ENCODE measurements at regions not wholly inside any gene's neighbourhood (a gene's known extent, or its start where the extent isn't known, plus 50 kb on each side); places are given as distances from the start of the nearest gene placed in this dataset.
"Not testable (repeated sequence)": the region's sequence is repeated elsewhere in the genome, so short reads cannot be mapped to it uniquely, and the experiment has no call there.

DNA sequence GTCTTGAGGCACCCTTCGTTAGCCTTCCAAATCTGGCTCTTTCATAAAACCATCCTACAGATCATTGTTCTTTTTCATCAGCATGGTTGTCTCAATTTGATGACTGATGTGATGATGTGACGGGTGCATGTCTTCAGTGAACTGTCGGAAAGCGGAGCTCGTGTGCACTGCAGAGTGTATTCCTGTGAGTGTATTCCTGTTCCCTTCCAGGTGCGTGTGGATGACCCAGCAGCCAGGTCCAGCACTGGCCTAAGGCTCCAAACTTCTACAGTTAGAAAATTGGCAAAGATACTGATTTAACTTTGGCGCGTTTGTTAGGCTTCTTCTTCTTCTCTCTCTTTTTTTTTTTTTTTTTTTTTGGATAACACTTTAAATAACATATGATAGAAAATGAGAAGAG, 314.8 kb upstream of the SPATA31A3 start:
- DNase-seq (ENCODE audit: low read depth in 2 of 2) = not testable (repeated sequence)

DNA sequence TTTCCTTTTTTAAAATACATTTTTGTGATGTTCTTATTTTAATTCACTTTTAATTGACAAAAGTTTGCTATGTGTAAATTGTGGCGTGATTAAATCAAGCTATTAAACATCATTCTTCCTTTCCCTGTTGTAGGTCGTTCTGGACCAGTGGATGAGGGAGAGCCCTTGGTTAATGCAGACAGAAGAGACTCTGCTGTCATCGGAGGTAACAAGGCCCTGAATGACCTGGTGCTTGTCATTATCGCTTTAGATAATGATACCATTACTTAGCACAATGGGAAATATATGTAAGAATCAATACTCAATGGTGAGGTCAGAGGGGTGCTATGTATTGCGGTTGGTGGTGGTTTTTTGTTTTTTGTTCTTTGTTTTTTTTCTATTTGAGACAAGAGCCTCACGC, 296.4 kb upstream of the SPATA31A3 start:
- not testable (repeated sequence) for DNase-seq (ENCODE audit: low read depth in 2 of 2)

DNA sequence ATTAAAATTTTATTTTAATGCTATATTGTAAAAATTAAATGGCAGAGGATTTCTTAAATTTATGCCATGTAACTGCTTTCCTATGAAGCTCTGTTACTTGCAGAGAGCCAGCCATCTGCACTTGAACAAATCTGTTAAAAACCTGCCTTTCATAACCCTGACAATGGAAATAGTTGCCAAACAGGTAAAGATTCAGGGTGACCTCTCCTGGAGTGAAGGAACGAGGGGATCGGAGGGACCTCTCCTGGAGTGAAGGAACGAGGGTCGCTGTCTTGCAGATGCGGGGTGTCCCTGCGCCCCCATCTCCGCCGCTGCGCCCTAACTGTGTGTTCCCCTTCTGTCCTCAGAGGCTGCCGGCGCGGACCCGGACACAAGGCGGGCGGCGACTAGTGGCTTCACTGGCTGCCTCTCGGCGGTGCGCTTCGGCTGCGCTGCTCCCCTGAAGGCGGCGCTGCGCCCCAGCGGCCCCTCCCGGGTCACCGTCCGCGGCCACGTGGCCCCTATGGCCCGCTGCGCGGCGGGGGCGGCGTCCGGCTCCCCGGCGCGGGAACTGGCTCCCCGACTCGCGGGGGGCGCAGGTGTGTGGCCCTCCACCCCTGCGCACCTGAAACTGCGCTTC, 295.9 kb upstream of the SPATA31A3 start:
- DNase-seq (ENCODE audit: low read depth in 2 of 2) = not testable (repeated sequence)

DNA sequence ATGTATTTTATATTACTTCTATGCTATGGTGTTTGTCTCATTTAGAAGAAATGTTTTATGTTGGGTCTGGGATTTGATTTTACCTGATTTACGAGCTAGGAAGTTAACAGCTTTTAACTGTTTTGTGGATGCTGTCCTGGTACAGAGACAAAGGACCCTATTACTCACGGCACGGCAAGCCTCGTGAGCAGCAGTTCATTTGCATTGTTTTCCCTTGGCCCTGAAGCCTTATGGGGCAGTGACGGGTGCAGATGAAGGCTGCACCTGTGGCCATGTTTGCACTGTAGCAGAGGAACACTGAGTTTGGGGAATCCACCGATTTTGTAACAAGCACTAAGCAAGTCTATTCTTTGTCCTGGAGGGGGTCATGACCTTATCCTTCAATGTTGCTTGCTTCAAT, 291.9 kb upstream of the SPATA31A3 start:
- not testable (repeated sequence) for DNase-seq (ENCODE audit: low read depth in 2 of 2)

DNA sequence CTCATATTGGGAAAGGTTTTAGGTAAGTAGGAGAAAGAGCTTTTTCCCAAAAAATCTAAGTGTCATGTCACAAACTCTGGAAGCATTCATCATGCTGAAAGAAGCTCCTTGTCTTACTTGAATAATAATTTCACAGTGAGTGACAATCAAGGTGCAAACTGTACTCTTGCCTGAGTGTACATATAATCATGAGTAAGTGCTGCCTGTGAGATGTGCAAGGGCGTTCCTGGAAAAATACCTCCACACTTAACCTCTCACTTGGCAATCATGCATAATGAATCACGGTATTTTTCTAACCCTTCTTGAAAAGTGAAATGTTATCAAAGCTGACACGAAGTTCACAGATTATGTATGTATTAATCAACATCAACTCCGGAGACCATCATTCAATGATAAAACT, 289.2 kb upstream of the SPATA31A3 start:
- not testable (repeated sequence) for DNase-seq (ENCODE audit: low read depth in 2 of 2)

DNA sequence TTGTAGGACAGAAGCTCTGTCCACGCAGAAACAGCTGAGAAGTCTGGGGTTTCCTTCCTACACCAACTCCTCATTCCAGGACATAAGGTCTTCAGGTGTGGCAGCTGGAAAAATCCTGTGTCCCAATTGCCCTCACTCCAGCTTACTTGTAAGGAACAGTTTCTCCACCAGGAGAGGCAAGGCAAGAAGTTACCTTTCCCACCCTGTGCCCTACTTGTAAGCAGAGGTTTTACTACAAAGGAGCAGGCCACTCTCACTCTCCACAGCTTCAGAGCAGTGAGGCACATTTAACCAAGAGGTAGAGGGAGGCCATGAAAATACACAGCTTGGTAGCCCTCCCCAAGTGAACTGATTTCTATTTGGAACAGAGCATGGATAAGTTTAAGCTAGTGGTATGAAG, 277.3 kb upstream of the SPATA31A3 start:
- not testable (repeated sequence) for DNase-seq (ENCODE audit: low read depth in 2 of 2)

DNA sequence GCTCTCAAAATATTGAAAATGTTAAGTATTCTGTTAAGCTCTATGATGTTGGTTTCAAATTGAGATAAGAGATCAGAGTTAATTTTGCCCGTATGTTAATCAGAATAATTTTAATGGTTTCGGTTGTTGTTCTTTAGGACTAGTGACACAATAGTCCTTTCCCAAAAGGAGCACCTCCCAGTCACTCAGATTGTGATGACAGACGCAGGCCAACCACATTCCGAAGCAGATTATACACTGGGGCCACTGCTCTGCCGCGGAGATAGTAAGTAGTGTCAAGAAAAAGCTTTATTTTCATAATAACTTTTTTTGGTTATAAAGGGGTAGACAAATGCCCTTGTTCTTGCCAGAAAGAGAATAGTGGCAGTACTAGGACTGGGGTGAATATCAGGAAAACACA, 265.5 kb upstream of the SPATA31A3 start:
- DNase-seq (ENCODE audit: low read depth in 2 of 2) = not testable (repeated sequence)

DNA sequence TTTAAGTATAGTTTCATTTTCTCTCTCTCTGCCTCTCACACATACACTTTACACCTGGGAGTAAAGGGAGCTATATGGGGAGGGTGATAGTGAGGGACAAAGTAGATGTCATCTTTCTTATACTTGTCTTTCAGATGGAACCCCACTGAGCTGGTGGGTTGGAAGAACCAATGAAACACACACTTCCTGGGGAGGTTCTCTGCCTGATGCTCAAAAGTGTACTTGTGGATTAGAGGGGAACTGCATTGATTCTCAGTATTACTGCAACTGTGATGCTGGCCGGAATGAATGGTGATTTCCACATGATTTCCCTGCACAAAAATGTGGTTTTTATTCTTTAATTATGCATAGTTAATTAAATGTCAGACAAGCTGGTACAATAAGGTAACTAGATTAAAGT, 256.6 kb upstream of the SPATA31A3 start:
- DNase-seq (ENCODE audit: low read depth in 2 of 2) = not testable (repeated sequence)

DNA sequence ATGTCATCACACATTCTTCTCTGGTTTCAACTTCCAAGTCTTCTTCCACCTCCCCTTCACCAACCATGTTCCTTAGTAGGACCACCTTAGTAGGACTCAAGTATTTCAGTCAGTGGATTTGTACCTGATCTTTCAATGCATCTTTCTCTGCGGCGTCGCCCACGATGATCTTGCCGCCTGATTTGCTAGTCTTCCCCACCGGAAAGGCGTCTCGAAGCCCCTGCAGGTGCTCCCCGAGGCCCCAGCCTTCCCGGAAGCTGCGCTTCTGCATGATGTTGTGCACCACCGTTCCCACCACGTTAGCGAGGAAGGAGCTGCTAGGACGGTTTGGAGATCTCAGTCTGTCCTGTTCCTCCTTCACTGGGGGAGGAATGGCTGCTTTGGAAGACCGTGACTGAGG, 219.7 kb upstream of the SPATA31A3 start:
- DNase-seq (ENCODE audit: low read depth in 2 of 2) = not testable (repeated sequence)

DNA sequence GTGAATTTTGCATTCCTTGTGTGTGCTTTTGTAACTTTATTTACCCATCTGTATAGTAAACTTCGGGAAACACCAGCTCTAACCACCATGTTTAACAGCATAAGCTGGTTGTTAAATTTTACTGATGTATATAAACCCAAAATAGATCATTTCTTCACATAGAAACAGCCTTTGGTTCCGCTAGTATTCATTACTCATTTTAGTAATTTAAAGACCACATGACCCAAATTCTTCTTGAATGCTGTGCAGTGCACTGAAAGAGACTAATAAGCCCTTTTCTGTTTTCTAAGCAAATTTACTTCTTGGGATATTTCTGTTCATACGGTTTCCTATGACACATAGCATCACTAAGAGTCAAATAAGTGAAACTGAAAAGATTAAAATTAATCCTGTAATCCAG, 218.5 kb upstream of the SPATA31A3 start:
- DNase-seq (ENCODE audit: low read depth in 2 of 2) = not testable (repeated sequence)

DNA sequence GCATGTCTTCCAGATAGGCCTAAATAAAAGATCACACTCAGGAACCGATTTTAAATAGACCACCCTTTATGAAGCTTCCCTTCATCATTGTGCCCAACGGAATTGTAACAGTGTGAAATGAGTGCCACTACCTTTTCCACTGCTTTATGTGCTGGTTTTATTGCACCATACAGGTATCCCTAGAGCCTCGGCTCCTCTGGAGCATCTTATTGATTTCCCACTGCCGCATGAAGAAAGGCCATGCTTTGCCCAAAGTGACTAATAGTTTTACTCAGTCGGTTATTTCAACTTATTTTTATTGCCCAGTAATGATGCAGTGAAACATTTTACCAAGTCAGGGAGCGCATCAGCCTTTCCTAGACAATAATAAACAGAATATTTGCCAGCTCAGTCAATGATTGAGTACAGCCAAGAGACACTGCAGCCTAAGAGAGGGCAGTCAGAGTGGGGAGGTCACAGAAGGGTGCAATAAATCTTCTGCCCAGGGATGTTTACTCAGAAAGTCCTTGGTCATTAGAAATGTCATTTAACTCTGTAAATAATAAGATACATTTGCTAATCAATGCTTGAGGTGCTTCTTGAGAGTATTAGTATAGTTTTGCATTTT, 216.6 kb upstream of the SPATA31A3 start:
- not testable (repeated sequence) for DNase-seq (ENCODE audit: low read depth in 2 of 2)

DNA sequence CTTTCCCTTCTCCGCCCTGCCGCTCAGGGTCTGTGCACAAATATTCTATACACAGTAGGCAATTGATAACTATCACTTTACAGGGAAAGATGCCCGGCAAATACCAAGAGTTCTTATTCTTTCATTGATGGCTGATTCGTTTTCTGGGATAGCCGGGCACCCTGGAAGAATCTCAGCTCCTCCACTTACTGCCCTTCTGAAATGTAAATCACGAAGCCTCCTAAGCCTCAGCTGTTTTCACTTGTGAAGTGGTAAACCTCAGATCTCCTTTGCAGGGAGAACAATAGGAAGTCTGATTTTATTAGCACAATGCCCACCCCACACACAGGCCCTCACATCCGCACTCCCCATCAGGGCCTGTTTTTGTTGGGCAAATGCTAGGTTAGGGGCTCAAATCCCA, 203.8 kb upstream of the SPATA31A3 start:
- DNase-seq (ENCODE audit: low read depth in 2 of 2) = not testable (repeated sequence)

DNA sequence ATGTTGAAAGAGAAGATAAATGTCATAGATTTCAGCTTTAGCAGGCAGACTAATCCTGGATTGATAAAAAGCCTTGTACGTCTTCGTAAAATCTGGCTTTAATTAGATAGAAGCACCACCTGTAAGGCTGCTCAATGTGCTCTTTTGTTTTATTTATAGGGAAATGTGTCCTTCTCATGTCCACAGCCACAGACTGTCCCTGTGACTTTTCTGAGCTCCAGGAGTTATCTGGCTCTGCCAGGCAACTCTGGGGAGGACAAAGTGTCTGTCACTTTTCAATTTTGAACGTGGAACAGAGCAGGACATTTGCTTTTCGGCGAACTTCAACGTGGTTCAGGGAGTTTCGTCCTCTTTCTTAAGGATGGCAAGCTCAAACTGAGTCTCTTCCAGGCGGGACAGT, 203.0 kb upstream of the SPATA31A3 start:
- not testable (repeated sequence) for DNase-seq (ENCODE audit: low read depth in 2 of 2)

DNA sequence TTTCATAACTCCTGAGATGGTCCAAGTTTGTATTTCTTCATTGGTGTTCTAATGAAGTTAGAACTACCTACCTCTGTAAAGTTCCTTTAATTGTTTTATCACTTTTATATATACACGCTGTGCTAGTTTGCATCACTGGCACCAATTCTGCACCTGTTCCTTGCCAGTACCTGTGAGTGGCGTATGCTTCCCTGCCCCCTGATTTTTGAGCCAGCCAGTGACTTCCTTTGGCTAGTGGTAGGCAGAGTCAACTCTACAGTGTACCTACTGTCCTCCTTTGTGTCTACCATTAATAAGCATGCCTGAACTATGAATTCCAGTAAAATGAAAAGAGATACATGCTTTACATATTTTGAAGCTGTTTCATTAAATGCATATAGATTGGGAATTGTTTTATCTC, 186.8 kb upstream of the SPATA31A3 start:
- not testable (repeated sequence) for DNase-seq (ENCODE audit: low read depth in 2 of 2)

DNA sequence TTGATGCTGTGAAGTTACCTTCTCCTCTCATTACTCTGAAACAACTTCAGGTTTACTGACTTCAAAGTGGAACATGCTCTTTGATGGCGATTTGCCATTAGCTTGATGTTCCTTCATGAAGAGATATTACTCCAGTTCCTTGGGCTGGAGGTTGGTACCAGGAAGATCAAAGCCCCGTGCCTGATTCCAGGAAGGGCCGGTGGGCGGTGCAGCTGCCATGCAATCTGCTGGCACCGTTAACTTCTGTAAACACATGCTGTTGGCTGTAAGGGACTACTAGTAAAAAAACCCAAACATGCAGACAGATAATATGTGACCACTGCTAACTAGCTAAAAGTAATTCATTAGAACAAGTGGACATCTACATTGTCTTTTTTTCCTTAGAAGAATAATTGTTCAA, 182.8 kb upstream of the SPATA31A3 start:
- DNase-seq (ENCODE audit: low read depth in 2 of 2) = not testable (repeated sequence)

DNA sequence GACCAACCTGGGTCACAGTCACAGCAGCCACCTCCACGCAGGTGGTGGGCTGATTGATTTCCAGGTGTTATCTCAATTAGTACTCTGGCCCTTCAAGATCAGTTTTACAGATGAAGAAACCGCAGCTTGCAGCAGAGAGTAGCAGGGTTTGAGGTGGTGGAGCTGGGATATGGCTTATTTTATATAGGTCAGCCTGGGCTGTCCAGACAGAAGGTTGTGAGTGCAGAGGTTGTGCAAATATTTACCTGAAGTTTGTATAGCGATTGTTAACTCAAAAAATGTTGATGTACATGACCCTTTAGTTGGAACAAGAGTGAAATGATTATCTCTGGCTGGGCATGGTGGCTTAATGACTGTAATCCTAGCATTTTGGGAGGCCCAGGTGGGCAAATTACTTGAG, 179.4 kb upstream of the SPATA31A3 start:
- not testable (repeated sequence) for DNase-seq (ENCODE audit: low read depth in 2 of 2)

DNA sequence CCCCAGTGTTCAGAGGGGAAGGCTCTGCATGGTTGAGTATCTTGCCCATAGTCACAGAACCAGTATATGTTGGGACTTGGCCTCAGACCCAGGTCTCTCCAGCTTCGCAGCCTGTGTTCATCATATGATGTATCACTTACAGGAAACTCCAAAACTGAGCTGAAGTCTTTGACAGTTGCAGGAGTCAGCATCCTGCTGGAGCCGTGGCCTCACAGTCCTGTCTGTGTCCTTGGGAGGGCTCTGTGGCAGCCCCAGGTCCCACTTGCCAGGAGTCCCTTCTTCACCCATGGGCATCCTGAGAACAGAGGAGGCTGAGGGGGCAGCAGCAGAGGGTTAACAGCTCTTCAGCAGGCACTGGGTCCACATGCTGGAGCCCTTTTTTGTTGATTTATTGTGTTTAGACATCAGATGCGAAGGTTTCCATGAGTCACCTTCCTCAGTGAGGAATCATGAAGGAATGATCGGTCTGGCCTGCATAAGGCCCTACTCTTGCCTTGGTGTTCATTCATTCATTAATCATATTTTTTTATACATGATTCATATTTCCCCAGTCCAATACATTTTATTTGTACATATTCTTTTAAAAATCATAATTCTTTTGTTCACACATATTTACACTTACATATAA, 176.3 kb upstream of the SPATA31A3 start:
- not testable (repeated sequence) for DNase-seq (ENCODE audit: low read depth in 2 of 2)

DNA sequence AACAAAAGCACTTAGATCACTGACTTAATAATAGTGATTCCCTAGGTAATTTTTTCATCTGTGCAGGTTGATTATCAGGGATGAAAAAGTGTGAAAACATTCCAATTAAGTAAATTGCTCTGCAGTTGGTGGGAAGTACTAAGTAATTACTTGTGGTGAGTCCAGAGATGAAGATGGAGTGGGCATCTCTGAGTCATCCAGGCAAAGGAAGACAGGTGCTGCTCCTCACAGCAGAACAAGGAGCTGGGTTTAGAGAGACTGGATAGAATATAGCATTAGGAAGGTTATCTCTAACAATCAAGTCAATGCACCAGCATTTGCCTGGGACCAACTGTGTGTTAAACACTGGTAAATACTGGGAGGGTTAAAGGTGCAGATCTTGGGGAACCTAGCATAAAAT, 174.0 kb upstream of the SPATA31A3 start:
- DNase-seq (ENCODE audit: low read depth in 2 of 2) = not testable (repeated sequence)

DNA sequence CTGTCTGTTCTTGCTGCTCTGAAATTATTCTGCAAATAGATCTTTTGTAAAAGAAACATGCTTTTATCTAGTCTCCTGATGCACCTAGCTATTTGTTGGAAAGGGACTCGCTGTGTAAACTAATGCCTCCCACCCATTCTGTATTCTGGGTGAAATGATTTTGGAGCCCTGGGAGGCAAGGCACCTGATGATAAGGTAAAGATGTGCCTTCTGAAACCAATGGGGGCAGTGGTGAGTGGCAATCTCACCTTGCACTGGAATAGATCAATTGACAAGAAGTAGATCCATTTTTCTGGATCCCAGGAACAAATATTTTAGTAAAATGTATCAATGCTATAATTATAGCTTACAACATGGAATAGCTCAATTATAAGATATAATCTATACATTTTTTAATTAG, 170.5 kb upstream of the SPATA31A3 start:
- not testable (repeated sequence) for DNase-seq (ENCODE audit: low read depth in 2 of 2)

DNA sequence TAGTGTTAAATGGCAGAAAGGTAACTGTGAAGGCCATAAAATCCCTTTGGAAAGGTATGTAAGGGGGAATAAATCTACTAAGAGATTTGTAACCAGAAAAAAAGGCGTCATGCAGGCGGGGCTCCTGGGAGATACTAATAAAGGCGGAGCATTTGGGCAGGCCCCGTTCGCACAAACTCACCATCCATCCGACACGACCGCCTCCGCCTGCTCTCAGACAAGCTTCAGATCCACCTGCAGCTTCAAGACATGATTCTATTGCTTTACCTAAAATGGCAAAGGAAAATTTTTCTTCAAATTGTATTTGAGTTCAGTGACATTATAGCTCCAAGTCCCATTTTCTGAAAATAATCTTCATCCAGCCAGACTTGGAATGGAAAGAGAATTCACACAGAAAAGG, 162.9 kb upstream of the SPATA31A3 start:
- DNase-seq (ENCODE audit: low read depth in 2 of 2) = not testable (repeated sequence)

DNA sequence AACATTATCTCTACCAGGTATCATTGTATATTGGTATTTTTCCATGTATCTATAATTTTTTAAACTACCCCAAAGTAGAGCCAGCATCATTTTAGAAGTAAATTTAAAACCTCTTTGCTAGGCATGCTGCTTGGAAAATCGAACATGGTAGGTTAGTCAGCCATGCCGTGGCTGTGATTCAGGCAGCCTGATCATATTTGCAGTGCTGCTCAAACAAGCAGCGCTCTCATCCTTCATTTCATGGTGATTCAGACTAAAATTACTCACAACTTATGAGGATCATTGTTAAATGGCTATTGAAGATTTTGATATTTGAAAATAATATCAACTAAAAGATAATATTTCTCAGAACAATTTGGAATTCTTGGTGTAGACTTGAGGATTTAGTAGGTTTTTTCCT, 161.2 kb upstream of the SPATA31A3 start:
- not testable (repeated sequence) for DNase-seq (ENCODE audit: low read depth in 2 of 2)

DNA sequence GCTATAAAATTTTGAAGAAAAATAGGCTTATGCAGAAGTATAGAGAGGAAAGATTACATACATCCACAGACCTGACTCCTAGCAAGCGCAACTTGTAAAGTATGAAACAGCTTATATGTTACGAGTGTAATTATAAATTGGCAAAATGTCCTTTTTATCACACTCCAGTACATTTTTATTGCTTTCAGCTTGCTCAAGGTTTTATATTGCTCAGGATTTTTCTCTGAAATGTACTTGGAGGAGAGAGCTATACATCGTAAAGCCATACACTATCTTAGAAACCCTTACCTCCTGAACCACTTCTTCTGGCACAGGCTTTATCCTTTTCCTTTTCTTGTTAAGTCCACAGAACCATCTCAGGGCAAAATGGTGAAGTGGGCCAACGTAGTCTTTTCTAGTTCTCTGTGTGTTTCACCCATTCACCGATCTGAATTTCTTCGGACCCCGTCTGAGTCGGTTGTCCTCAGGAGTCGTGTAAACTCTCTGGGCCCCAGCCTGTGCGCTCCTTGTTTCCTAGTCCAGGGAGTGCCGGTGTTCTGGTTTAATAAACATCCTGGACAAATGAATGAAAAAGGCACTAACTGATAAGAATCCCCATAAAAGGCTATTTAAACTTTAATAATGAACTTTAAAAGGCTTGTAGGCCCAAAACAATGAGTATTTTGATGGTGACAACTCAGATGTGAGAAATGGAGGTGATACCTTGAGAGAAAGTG, 150.2 kb upstream of the SPATA31A3 start:
- DNase-seq (ENCODE audit: low read depth in 2 of 2) = not testable (repeated sequence)

All from stimulated activated CD4-positive, alpha-beta T cell treated with anti-CD3 and anti-CD28 coated beads, Interleukin-4, amount 100 ng/mL, for 48 hours (primary cell).